Skeletal muscle tissue (tissue), 3 donors: ENCODE measurements at regions not wholly inside any gene's neighbourhood (a gene's known extent, or its start where the extent isn't known, plus 50 kb on each side); places are given as distances from the start of the nearest gene placed in this dataset.

ENCODE experiments used
- H3K27ac ChIP-seq: one replicate; pipeline ENCODE4 v1.7.0; 2013; ENCODE audit warnings: mild to moderate bottlenecking, low read depth, low read length, inconsistent platforms
- H3K27me3 ChIP-seq, 3 donors: one replicate each; pipeline ENCODE4 v1.7.0; 2013; ENCODE audit warnings: low read length in 3 of 3; ENCODE audit not compliant: control insufficient read depth in 3 of 3, insufficient read depth in 3 of 3
- H3K36me3 ChIP-seq, 3 donors: one replicate each; pipeline ENCODE4 v1.7.0; 2013; ENCODE audit warnings: low read length in 3 of 3; ENCODE audit not compliant: control insufficient read depth in 3 of 3, insufficient read depth in 3 of 3
- H3K4me1 ChIP-seq, 3 donors: one replicate each; pipeline ENCODE4 v1.7.0; 2013; ENCODE audit warnings: low read length in 3 of 3, mild to moderate bottlenecking in 3 of 3; ENCODE audit not compliant: control insufficient read depth in 3 of 3, insufficient read depth in 3 of 3
- H3K4me3 ChIP-seq, 3 donors: one replicate each; pipeline ENCODE4 v1.7.0; 2013; ENCODE audit warnings: low read length in 3 of 3
- H3K9ac ChIP-seq, 3 donors: one replicate each; pipeline ENCODE4 v1.7.0; 2013; ENCODE audit warnings: low read length in 3 of 3, mild to moderate bottlenecking in 3 of 3, moderate library complexity in 2 of 3, low read depth in 1 of 3
- H3K9me3 ChIP-seq, 3 donors: one replicate each; pipeline ENCODE4 v1.7.0; 2013; ENCODE audit warnings: low read length in 3 of 3; ENCODE audit not compliant: control insufficient read depth in 3 of 3
- donor health status: Osteomylitis.

- no peaks in the 10 kb centered on the region for H3K36me3 ChIP-seq
- no peaks in the 10 kb centered on the region for H3K4me1 ChIP-seq
- H3K27me3 ChIP-seq = no peaks in the 10 kb centered on the region
- no peak overlapping the region for H3K4me3 ChIP-seq
- no peaks in the 10 kb centered on the region for H3K9me3 ChIP-seq
- H3K9ac ChIP-seq = no peak overlapping the region
- no peak overlapping the region for H3K27ac ChIP-seq
These were observed 228.0 kb upstream of the KIF2A start for GRCh38 chr5:62077823-62078550.

- H3K9ac ChIP-seq = no peak overlapping the region
These were observed 223.6 kb upstream of the KIF2A start for GRCh38 chr5:62082370-62082801.

GRCh38 chr5:62083247-62083646, 222.8 kb upstream of the KIF2A start:
- Histone ChIP-seq H3K4me3 (no peak overlapping the region), H3K27me3 (no peaks in the 10 kb centered on the region), H3K9ac (no peak overlapping the region), H3K9me3 (no peaks in the 10 kb centered on the region), H3K27ac (no peak overlapping the region), H3K36me3 (no peaks in the 10 kb centered on the region), H3K4me1 (no peaks in the 10 kb centered on the region)

More at GRCh38 chr5:62082370-62082801, 223.6 kb upstream of the KIF2A start:
- Histone ChIP-seq H3K4me3 (no peak overlapping the region), H3K9me3 (no peaks in the 10 kb centered on the region), H3K36me3 (no peaks in the 10 kb centered on the region), H3K4me1 (no peaks in the 10 kb centered on the region), H3K27ac (no peak overlapping the region), H3K27me3 (no peaks in the 10 kb centered on the region)

GRCh38 chr5:62083661-62084060, 222.3 kb upstream of the KIF2A start:
- H3K9me3 ChIP-seq = no peaks in the 10 kb centered on the region
- no peak overlapping the region for H3K4me3 ChIP-seq
- no peak overlapping the region for H3K27ac ChIP-seq
- H3K27me3 ChIP-seq = no peaks in the 10 kb centered on the region
- no peaks in the 10 kb centered on the region for H3K36me3 ChIP-seq
- H3K4me1 ChIP-seq = no peaks in the 10 kb centered on the region
- no peak overlapping the region for H3K9ac ChIP-seq

- H3K4me1 ChIP-seq = no peaks in the 10 kb centered on the region
These were observed 221.6 kb upstream of the KIF2A start for GRCh38 chr5:62084391-62084790.

GRCh38 chr5:62090953-62091352, 215.1 kb upstream of the KIF2A start:
- Histone ChIP-seq H3K9me3 (no peaks in the 10 kb centered on the region), H3K4me3 (no peak overlapping the region), H3K36me3 (no peaks in the 10 kb centered on the region), H3K27ac (no peak overlapping the region), H3K4me1 (no peaks in the 10 kb centered on the region), H3K9ac (no peak overlapping the region), H3K27me3 (no peaks in the 10 kb centered on the region)

More at GRCh38 chr5:62084391-62084790, 221.6 kb upstream of the KIF2A start:
- H3K9ac ChIP-seq = no peak overlapping the region
- H3K27ac ChIP-seq = no peak overlapping the region
- H3K27me3 ChIP-seq = no peaks in the 10 kb centered on the region
- no peak overlapping the region for H3K4me3 ChIP-seq
- H3K9me3 ChIP-seq = no peaks in the 10 kb centered on the region
- H3K36me3 ChIP-seq = no peaks in the 10 kb centered on the region

- H3K9ac ChIP-seq = no peak overlapping the region
- H3K27ac ChIP-seq = no peak overlapping the region
- H3K27me3 ChIP-seq = no peaks in the 10 kb centered on the region
- H3K4me1 ChIP-seq = no peaks in the 10 kb centered on the region
- H3K9me3 ChIP-seq = no peaks in the 10 kb centered on the region
- H3K36me3 ChIP-seq = no peaks in the 10 kb centered on the region
- H3K4me3 ChIP-seq = no peak overlapping the region
These were observed 212.6 kb upstream of the KIF2A start for GRCh38 chr5:62093411-62093810.

- Histone ChIP-seq H3K27me3 (no peaks in the 10 kb centered on the region), H3K27ac (no peak overlapping the region), H3K9ac (no peak overlapping the region), H3K4me1 (no peaks in the 10 kb centered on the region), H3K4me3 (no peak overlapping the region), H3K36me3 (no peaks in the 10 kb centered on the region), H3K9me3 (no peaks in the 10 kb centered on the region)
These were observed 212.0 kb upstream of the KIF2A start for GRCh38 chr5:62093976-62094375.

GRCh38 chr5:62097361-62097760, 208.6 kb upstream of the KIF2A start:
- Histone ChIP-seq H3K9me3 (no peaks in the 10 kb centered on the region), H3K27ac (no peak overlapping the region), H3K27me3 (no peaks in the 10 kb centered on the region), H3K36me3 (no peaks in the 10 kb centered on the region), H3K4me3 (no peak overlapping the region), H3K4me1 (no peaks in the 10 kb centered on the region), H3K9ac (no peak overlapping the region)

GRCh38 chr5:62100201-62100600, 205.8 kb upstream of the KIF2A start:
- Histone ChIP-seq H3K9ac (no peak overlapping the region), H3K36me3 (no peaks in the 10 kb centered on the region), H3K27me3 (no peaks in the 10 kb centered on the region), H3K27ac (no peak overlapping the region), H3K4me1 (no peaks in the 10 kb centered on the region), H3K9me3 (no peaks in the 10 kb centered on the region), H3K4me3 (no peak overlapping the region)
